Liver (tissue), 8 donors: ENCODE measurements at regions not wholly inside any gene's neighbourhood (a gene's known extent, or its start where the extent isn't known, plus 50 kb on each side); places are given as distances from the start of the nearest gene placed in this dataset.

Experiments used
- DNase-seq: peaks from one replicate; pipeline ENCODE4 v3.0.0-alpha.2; 2017; ENCODE audit warnings: low spot score
- H3K27ac ChIP-seq, 2 donors: one replicate each; pipeline ENCODE4 v1.7.0; 2013; ENCODE audit warnings: inconsistent platforms in 2 of 2, low read length in 2 of 2, control low read depth in 1 of 2, low read depth in 1 of 2, mild to moderate bottlenecking in 1 of 2
- H3K27me3 ChIP-seq, 4 donors: one replicate each; pipeline versions ENCODE4 v1.6.1 to v1.7.0; 2013; ENCODE audit warnings: low read length in 3 of 4, inconsistent platforms in 1 of 4, mild to moderate bottlenecking in 1 of 4, moderate library complexity in 1 of 4; ENCODE audit not compliant: control insufficient read depth in 4 of 4, insufficient read depth in 4 of 4
- H3K36me3 ChIP-seq, 4 donors: one replicate each; pipeline versions ENCODE4 v1.6.1 to v1.7.0; 2013; ENCODE audit warnings: low read length in 3 of 4, mild to moderate bottlenecking in 3 of 4, low read depth in 1 of 4, moderate library complexity in 1 of 4; ENCODE audit not compliant: control insufficient read depth in 4 of 4, insufficient read depth in 3 of 4
- H3K4me1 ChIP-seq, 4 donors: one replicate each; pipeline versions ENCODE4 v1.6.1 to v1.7.0; 2013; ENCODE audit warnings: low read length in 3 of 4, mild to moderate bottlenecking in 3 of 4, moderate library complexity in 1 of 4; ENCODE audit not compliant: control insufficient read depth in 4 of 4, insufficient read depth in 4 of 4
- H3K4me3 ChIP-seq, 3 donors: one replicate each; pipeline versions ENCODE4 v1.6.1 to v1.7.0; 2013; ENCODE audit warnings: low read length in 3 of 3, control low read depth in 1 of 3, low read depth in 1 of 3, mild to moderate bottlenecking in 1 of 3
- H3K9ac ChIP-seq, 2 donors: one replicate each; pipeline ENCODE4 v1.7.0; 2013; ENCODE audit warnings: low read length in 2 of 2, mild to moderate bottlenecking in 2 of 2, moderate library complexity in 2 of 2, control low read depth in 1 of 2, low read depth in 1 of 2
- H3K9me3 ChIP-seq, 4 donors: one replicate each; pipeline versions ENCODE4 v1.6.1 to v1.7.0; 2013; ENCODE audit warnings: low read length in 3 of 4; ENCODE audit not compliant: control insufficient read depth in 4 of 4
- EGR1 ChIP-seq, 2 donors: IDR thresholded peaks; 2 replicates each; pipeline ENCODE4 v1.6.1; 2016 to 2018; ENCODE audit warnings: antibody characterized with exemption in 2 of 2, low read depth in 2 of 2
- FOXA2 ChIP-seq: IDR thresholded peaks from 2 replicates; pipeline ENCODE4 v1.6.1; 2016; ENCODE audit warnings: antibody characterized with exemption
- GABPA ChIP-seq, 2 donors: IDR thresholded peaks in 1 of 2; conservative IDR thresholded peaks in 1 of 2; 2 replicates each; pipeline ENCODE4 v1.6.1; 2016; ENCODE audit warnings: antibody characterized with exemption in 2 of 2, mild to moderate bottlenecking in 1 of 2, moderate library complexity in 1 of 2
- HNF4A ChIP-seq, 2 donors: conservative IDR thresholded peaks; 2 replicates each; pipeline ENCODE4 v1.6.1; 2016; ENCODE audit warnings: antibody characterized with exemption in 2 of 2, mild to moderate bottlenecking in 2 of 2
- HNF4G ChIP-seq: IDR thresholded peaks from 2 replicates; pipeline ENCODE4 v1.6.1; 2016; ENCODE audit warnings: antibody characterized with exemption
- JUND ChIP-seq, 2 donors: IDR thresholded peaks; 2 replicates each; pipeline ENCODE4 v1.6.1; 2016; ENCODE audit warnings: antibody characterized with exemption in 2 of 2
- NR2F2 ChIP-seq: IDR thresholded peaks from 2 replicates; pipeline ENCODE4 v1.6.1; 2016; ENCODE audit warnings: antibody characterized with exemption
- RAD21 ChIP-seq, 2 donors: IDR thresholded peaks; 2 replicates each; pipeline ENCODE4 v1.6.1; 2016; ENCODE audit warnings: antibody characterized with exemption in 2 of 2, mild to moderate bottlenecking in 2 of 2
- RXRA ChIP-seq, 2 donors: IDR thresholded peaks; 2 replicates each; pipeline ENCODE4 v1.6.1; 2017 to 2018; ENCODE audit warnings: antibody characterized with exemption in 2 of 2, mild to moderate bottlenecking in 1 of 2
- SP1 ChIP-seq: IDR thresholded peaks from 2 replicates; pipeline ENCODE4 v1.6.1; 2018; ENCODE audit warnings: antibody characterized with exemption, mild to moderate bottlenecking
- TAF1 ChIP-seq: conservative IDR thresholded peaks from 2 replicates; pipeline ENCODE4 v1.6.1; 2016; ENCODE audit warnings: antibody characterized with exemption, mild to moderate bottlenecking
- YY1 ChIP-seq: IDR thresholded peaks from 2 replicates; pipeline ENCODE4 v1.6.1; 2016; ENCODE audit warnings: antibody characterized with exemption, mild to moderate bottlenecking
- WGBS: extraction: QIAGEN DNeasy Blood & Tissue Kit; methylation state at CpG from one replicate; pipeline ENCODE4 v1.1.7; 2013; 5-methylcytosine and 5-hydroxymethylcytosine counted together
- TF ChIP-seq, protein P1 (sequence below): IDR thresholded peaks from 2 replicates; pipeline ENCODE4 v1.6.1; 2016; ENCODE audit warnings: antibody characterized with exemption, mild to moderate bottlenecking
- TF ChIP-seq, protein P2 (sequence below): IDR thresholded peaks from 2 replicates; pipeline ENCODE4 v1.6.1; 2016; ENCODE audit warnings: antibody characterized with exemption
- TF ChIP-seq, protein P3 (sequence below): fragments of 150-350 bp; IDR thresholded peaks from 2 replicates; pipeline ENCODE4 v1.5.1; 2017; ENCODE audit warnings: improper control_type of control experiment, low read depth, low read length; ENCODE audit not compliant: missing input control
- TF ChIP-seq, protein P4 (sequence below): IDR thresholded peaks from 2 replicates; pipeline ENCODE4 v1.6.1; 2016; ENCODE audit warnings: antibody characterized with exemption
- TF ChIP-seq, protein P5 (sequence below): IDR thresholded peaks from 2 replicates; pipeline ENCODE4 v1.6.1; 2016; ENCODE audit warnings: antibody characterized with exemption
- donor health status: healthy.
- donor health status: healthy.
- donor health status: healthy.
- donor health status: healthy.
- donor health status: healthy.

DNA sequence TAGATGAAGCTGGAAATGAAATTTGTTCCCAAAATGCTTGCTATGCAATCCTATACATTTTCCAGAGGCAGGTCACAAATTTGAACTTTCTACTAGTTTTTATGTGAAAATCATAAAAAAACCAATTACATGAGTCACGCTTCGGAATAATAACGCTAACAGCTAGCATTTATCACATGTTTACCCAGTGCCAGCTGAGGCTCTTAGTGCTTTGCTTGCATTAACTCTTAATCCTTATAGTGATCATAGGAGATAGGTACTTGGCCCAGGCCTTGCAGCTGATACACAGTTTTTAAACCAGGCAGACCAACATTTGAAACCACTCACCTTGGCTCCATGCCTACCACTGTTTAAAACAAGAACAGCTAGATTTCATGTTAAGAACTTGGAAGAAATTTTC lies 131.8 kb upstream of the RAG2 start:
- H3K9me3 ChIP-seq, result no peaks in the 10 kb centered on the region
- TF ChIP-seq JUND (IDR thresholded peaks at IDR 0.05), result no peak
- TF ChIP-seq TAF1, result no peak
- no peak for TF ChIP-seq HNF4A (conservative IDR thresholded peaks at IDR 0.05)
- TF ChIP-seq, protein P1, sequence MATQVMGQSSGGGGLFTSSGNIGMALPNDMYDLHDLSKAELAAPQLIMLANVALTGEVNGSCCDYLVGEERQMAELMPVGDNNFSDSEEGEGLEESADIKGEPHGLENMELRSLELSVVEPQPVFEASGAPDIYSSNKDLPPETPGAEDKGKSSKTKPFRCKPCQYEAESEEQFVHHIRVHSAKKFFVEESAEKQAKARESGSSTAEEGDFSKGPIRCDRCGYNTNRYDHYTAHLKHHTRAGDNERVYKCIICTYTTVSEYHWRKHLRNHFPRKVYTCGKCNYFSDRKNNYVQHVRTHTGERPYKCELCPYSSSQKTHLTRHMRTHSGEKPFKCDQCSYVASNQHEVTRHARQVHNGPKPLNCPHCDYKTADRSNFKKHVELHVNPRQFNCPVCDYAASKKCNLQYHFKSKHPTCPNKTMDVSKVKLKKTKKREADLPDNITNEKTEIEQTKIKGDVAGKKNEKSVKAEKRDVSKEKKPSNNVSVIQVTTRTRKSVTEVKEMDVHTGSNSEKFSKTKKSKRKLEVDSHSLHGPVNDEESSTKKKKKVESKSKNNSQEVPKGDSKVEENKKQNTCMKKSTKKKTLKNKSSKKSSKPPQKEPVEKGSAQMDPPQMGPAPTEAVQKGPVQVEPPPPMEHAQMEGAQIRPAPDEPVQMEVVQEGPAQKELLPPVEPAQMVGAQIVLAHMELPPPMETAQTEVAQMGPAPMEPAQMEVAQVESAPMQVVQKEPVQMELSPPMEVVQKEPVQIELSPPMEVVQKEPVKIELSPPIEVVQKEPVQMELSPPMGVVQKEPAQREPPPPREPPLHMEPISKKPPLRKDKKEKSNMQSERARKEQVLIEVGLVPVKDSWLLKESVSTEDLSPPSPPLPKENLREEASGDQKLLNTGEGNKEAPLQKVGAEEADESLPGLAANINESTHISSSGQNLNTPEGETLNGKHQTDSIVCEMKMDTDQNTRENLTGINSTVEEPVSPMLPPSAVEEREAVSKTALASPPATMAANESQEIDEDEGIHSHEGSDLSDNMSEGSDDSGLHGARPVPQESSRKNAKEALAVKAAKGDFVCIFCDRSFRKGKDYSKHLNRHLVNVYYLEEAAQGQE, result no peak
- TF ChIP-seq GABPA (IDR thresholded peaks at IDR 0.05 in 1 of 2, conservative IDR thresholded peaks at IDR 0.05 in 1 of 2), result no peak
- no peak for TF ChIP-seq YY1
- TF ChIP-seq FOXA2, result no peak
- TF ChIP-seq, protein P2, sequence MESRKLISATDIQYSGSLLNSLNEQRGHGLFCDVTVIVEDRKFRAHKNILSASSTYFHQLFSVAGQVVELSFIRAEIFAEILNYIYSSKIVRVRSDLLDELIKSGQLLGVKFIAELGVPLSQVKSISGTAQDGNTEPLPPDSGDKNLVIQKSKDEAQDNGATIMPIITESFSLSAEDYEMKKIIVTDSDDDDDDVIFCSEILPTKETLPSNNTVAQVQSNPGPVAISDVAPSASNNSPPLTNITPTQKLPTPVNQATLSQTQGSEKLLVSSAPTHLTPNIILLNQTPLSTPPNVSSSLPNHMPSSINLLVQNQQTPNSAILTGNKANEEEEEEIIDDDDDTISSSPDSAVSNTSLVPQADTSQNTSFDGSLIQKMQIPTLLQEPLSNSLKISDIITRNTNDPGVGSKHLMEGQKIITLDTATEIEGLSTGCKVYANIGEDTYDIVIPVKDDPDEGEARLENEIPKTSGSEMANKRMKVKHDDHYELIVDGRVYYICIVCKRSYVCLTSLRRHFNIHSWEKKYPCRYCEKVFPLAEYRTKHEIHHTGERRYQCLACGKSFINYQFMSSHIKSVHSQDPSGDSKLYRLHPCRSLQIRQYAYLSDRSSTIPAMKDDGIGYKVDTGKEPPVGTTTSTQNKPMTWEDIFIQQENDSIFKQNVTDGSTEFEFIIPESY, result no peak
- TF ChIP-seq RXRA (IDR thresholded peaks at IDR 0.05), result no peak
- TF ChIP-seq, protein P3, sequence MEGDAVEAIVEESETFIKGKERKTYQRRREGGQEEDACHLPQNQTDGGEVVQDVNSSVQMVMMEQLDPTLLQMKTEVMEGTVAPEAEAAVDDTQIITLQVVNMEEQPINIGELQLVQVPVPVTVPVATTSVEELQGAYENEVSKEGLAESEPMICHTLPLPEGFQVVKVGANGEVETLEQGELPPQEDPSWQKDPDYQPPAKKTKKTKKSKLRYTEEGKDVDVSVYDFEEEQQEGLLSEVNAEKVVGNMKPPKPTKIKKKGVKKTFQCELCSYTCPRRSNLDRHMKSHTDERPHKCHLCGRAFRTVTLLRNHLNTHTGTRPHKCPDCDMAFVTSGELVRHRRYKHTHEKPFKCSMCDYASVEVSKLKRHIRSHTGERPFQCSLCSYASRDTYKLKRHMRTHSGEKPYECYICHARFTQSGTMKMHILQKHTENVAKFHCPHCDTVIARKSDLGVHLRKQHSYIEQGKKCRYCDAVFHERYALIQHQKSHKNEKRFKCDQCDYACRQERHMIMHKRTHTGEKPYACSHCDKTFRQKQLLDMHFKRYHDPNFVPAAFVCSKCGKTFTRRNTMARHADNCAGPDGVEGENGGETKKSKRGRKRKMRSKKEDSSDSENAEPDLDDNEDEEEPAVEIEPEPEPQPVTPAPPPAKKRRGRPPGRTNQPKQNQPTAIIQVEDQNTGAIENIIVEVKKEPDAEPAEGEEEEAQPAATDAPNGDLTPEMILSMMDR, result no peak
- TF ChIP-seq, protein P4, sequence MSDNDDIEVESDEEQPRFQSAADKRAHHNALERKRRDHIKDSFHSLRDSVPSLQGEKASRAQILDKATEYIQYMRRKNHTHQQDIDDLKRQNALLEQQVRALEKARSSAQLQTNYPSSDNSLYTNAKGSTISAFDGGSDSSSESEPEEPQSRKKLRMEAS, result no peak
- TF ChIP-seq HNF4G, result no peak
- TF ChIP-seq, protein P5, sequence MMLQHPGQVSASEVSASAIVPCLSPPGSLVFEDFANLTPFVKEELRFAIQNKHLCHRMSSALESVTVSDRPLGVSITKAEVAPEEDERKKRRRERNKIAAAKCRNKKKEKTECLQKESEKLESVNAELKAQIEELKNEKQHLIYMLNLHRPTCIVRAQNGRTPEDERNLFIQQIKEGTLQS, result no peak
- no peak for TF ChIP-seq EGR1 (IDR thresholded peaks at IDR 0.05; ENCODE audit: low read depth in 2 of 2)
- TF ChIP-seq NR2F2, result no peak
- 83% methylated on average over 3 of the region's 3 CpGs for WGBS
- no peaks in the 10 kb centered on the region for H3K4me1 ChIP-seq
- no peak for DNase-seq
- H3K4me3 ChIP-seq, result no peak overlapping the region
- H3K27ac ChIP-seq, result no peak overlapping the region
- H3K9ac ChIP-seq, result no peak overlapping the region
- H3K36me3 ChIP-seq, result no peaks in the 10 kb centered on the region
- H3K27me3 ChIP-seq, result peaks cover 0 to 3% (median 0%) of the 10 kb centered on the region in 4 donors

DNA sequence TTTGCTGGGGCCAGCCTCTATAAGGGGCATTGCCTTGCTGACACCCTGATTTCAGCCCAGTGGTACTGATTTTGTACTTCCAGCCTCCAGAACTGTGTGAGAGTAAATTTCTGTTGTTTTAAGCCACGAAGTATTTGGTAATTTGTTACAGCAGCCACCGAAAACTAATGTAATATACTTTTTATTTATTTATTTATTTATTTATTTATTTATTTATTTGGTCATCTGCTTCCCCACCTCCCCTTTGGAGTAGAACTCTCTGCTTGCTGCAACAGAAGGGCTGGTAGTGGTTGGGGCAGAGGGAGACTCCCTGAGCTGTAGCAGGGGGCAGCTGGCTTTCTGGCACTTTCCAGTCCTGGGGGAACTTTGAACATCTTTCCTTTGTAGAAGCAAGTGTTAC lies 128.4 kb upstream of the RAG2 start:
- 66% methylated on average over 2 of the region's 2 CpGs for WGBS
- peaks cover 0 to 5% (median 0%) of the 10 kb centered on the region in 4 donors for H3K27me3 ChIP-seq
- no peak for DNase-seq
- TF ChIP-seq RXRA (IDR thresholded peaks at IDR 0.05) (no peak), EGR1 (IDR thresholded peaks at IDR 0.05; ENCODE audit: low read depth in 2 of 2) (no peak), SP1 (no peak), GABPA (IDR thresholded peaks at IDR 0.05 in 1 of 2, conservative IDR thresholded peaks at IDR 0.05 in 1 of 2) (no peak), NR2F2 (no peak), RAD21 (IDR thresholded peaks at IDR 0.05) (no peak), FOXA2 (no peak), HNF4A (conservative IDR thresholded peaks at IDR 0.05) (no peak)
- TF ChIP-seq, protein P5, result no peak
- TF ChIP-seq, protein P1, result no peak
- TF ChIP-seq, protein P3, result no peak

More for the DNA sequence above, 128.4 kb upstream of the RAG2 start:
- no peak overlapping the region for H3K4me3 ChIP-seq
- H3K9me3 ChIP-seq, result no peaks in the 10 kb centered on the region
- H3K4me1 ChIP-seq, result no peaks in the 10 kb centered on the region
- no peaks in the 10 kb centered on the region for H3K36me3 ChIP-seq
- no peak overlapping the region for H3K9ac ChIP-seq
- H3K27ac ChIP-seq, result no peak overlapping the region
